AG08396 (cell line): ENCODE measurements at regions not wholly inside any gene's neighbourhood (a gene's known extent, or its start where the extent isn't known, plus 50 kb on each side); places are given as distances from the start of the nearest gene placed in this dataset.
"Not testable (repeated sequence)": the region's sequence is repeated elsewhere in the genome, so short reads cannot be mapped to it uniquely, and the experiment has no call there.

Experiments used
- DNase-seq: peaks from one replicate; pipeline ENCODE4 v3.0.0; 2012; ENCODE audit warnings: low spot score, mixed read lengths

GRCh38 chr9:78438211-78438610, 141.3 kb downstream of the PSAT1 start:
- DNase-seq, result no peak

GRCh38 chr9:78438780-78439179, 141.9 kb downstream of the PSAT1 start:
- no peak for DNase-seq

DNA sequence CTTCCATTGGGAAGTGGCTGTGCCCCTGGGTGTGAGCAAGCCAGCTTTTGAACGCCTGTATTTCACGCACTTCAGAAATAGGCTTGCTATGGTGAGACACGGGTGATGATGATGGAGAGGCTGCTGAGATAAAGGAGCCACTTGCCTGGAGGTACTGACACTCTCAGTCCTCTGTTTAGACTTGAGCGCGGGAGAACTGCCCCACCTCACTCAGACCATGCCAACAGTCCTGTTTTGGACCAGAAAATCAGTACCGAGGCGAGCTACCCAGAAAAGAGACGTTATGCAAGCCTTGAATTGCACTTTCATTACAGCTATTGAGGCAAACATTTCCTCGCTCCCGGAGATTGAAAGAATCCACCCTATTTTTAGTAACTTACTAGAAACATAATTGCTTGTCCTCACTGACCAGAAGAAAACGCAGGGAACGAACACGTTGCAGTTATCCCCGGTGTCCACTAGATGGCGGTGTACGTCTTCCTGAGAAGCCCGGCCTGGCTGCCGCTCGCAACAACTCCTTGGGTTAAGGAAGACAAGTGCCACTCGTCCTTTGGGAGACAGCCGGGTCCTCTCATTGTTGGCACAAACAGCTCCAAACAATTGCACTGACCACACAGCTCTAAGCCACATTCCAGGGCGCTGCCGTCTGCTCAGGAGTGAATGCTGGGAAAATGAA, 142.4 kb downstream of the PSAT1 start:
- peak; percentile 88 for DNase-seq

- no peak for DNase-seq
Measured at GRCh38 chr9:78439866-78440830, 143.2 kb downstream of the PSAT1 start.

GRCh38 chr9:78441396-78441795, 144.5 kb downstream of the PSAT1 start:
- DNase-seq, result no peak

DNA sequence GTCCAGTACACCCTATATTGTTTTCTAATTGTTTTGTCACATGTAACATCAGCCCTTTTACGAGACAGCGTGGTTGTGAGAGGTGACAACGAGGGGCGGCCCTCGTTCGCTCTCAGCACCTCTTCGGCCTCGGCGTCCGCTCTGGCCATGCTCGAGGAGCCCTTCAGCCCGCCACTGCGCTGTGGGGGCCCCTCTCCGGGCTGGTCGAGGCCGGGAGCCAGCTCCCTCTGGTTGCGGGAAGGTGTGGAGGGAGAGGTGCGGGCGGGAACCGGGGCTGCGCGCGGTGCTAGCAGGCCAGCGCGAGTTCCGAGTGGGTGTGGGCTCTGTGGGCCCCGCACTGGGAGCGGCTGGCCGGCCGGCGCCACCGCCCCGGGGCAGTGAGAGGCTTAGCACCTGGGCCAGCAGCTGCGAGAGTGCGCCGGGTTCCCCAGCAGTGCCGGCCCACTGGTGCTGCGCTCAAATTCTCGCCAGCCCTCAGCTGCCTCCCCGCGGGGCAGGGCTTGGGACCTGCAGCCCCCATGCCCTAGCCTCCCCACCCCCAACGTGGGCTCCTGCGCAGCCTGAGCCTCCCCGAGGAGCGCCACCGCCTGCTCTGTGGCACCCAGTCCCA, 145.0 kb downstream of the PSAT1 start:
- DNase-seq, result no peak

DNA sequence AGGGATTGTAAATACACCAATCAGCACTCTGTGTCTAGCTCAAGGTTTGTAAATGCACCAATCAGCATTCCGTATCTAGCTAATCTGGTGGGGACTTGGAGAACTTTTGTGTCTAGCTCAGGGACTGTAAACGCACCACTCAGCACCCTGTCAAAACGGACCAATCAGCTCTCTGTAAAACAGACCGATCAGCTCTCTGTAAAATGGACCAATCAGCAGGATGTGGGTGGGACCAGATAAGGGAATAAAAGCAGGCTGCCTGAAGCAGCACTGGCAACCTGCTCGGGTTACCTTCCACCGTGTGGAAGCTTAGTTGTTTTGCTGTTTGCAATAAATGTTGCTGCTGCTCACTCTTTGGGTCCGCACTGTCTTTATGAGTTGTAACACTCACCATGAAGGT, 145.7 kb downstream of the PSAT1 start:
- not testable (repeated sequence) for DNase-seq

DNA sequence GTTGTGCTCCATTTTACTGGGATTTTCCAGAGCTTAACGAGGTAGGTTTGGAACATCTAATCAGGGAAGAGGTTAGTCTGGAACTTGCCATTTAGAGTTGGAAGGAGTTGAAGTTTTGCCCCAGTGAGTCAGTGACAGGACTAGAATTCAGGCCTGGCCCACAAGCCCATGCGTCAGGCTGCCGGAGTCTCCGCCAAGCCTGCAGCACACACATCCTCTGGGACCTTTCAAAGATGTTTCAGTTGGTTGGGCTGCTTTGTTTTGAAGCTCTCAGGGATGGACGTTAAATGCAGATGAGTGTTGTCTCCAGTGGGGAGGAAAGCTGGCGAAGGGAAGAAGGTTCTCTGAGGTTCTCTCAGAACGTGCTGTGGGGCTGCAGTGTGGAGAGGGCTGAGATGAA, 147.0 kb downstream of the PSAT1 start:
- no peak for DNase-seq

GRCh38 chr9:78448960-78449673, 152.2 kb downstream of the PSAT1 start:
- DNase-seq, result no peak

- DNase-seq, result no peak
Measured at GRCh38 chr9:78453450-78453849, 156.5 kb downstream of the PSAT1 start.

DNA sequence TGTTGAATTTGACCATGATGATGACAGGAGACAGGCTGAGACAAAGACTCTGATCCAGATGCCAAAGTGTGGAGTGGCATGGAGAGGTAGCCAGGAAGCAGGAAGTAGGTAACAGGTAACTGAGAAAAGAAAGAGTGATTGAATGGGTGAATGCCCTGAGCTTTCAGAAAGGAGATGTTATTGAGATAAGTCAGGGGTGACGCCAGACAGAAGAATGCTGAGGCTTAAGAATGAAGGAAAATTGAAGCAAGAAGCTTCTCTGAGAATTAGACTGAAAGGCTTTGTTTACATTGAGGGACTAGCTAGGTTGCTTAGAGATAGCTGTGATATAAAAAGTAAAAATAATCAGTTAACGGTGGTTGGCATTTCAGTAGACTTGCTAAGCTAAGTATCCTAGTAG, 165.7 kb downstream of the PSAT1 start:
- peak; percentile 21 for DNase-seq

GRCh38 chr9:78463750-78464149, 166.8 kb downstream of the PSAT1 start:
- no peak for DNase-seq

DNA sequence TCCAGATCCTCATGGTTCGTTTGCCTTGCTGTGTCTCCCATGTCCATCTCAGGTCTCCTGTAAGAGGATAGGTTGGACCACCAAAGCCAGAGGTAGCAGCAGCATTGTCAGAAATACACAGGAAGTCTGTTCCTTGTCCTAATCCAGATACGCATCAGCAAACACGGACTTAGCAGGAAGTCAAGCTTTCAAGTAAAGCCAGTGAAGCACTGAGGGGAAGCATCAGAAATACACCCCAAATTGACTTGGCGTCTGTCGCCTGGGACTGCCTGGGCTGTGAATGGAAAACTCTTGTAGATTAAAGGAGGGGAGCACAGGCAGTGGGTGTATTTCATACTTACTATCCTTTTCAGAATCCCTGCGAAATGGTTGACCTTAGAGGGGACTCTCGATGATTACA, 171.3 kb downstream of the PSAT1 start:
- no peak for DNase-seq

- DNase-seq, result no peak
Measured at GRCh38 chr9:78468974-78469576, 172.2 kb downstream of the PSAT1 start.

DNA sequence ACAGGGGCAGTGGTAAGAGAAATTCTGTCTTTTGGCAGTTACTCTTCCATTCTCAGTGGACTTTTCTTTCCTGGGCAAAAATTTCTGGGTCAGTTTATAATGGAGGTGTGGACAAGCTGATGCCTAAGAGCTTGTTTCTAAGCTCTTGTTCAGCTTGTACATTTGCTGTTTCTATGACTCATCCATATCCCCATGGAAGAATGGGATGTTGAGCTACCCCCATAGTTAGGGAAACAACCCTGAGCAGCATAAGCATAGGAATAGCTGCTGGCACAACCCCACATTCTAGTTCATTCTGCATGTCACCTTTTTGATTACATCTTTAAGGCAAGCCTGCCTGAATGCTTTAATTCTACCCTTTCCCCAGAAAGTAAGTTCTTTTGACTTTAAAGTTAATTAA, 173.3 kb downstream of the PSAT1 start:
- DNase-seq, result no peak

GRCh38 chr9:78470741-78471140, 173.8 kb downstream of the PSAT1 start:
- DNase-seq, result no peak

DNA sequence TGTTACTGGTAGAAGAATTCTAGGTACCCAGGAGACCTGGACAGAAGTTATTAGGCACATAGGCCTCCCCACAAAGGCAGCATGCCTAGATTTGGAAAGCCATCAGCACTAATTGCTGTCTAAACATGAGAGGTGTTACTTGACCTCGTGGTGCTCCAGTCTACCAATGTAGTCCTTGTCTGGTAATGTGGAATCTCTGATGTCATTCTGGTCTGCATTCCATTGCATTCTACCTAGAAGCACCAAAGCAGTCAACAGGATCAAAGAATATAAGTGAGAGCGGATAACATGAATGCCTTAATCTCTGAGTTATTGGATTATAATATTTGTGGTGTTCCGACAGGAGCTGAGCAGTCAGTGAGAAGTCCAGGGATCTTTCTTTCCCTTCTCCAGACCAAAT, 175.2 kb downstream of the PSAT1 start:
- DNase-seq, result no peak

DNA sequence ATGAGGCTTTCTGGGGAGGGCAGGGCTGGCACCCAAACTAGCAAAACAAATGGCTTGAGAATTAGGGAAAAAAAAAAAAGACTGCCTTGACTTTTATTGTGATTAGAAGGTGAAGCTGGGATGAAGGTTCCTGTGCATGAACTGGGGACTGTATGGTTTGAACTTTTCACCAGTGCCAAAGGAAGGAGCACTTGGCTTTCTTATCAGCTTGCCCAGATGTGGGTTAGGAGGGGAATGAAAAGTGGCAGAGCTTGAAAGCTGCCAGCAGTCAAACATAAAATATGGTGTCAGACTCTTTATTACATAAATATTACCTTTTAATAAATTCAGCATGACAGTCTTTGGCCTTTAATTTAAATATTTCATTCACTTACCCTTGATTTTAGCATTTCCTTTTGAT, 182.5 kb downstream of the PSAT1 start:
- no peak for DNase-seq

GRCh38 chr9:78486661-78487060, 189.7 kb downstream of the PSAT1 start:
- DNase-seq, result no peak

DNA sequence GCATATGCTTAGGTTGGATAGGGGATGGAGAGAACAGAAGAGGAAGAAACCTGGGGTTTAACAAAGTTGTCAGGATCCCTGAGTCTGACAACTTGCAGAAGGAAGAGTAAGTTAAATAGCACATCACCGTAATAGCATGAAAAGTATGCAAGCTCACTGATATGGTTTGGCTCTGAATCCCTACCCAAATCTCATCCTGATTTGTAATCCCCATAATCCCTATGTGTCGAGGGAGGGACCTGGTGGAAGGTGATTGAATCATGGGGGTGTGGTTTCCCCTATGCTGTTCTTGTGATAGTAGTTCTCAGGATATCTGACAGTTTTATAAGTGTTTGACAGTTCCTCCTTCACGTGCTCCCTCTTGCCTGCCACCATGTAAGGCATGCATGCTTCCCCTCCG, 193.3 kb downstream of the PSAT1 start:
- no peak for DNase-seq

GRCh38 chr9:78491402-78491801, 194.5 kb downstream of the PSAT1 start:
- DNase-seq, result no peak
